Caco-2 (cell line): ENCODE measurements at regions not wholly inside any gene's neighbourhood (a gene's known extent, or its start where the extent isn't known, plus 50 kb on each side); places are given as distances from the start of the nearest gene placed in this dataset.

Experiments
- BruUV-seq: library from RNA; stranded (reverse); fragments of 400-500 nt; replicated peaks from 2 replicates; lab custom pipeline; 2021; lab: Mats Ljungman, UMichigan
- CTCF ChIA-PET: fragments of 300-600 bp; sonication (Branson Sonifier 250); formaldehyde crosslinking; loops from one replicate; lab custom pipeline; 2022; ENCODE audit warnings: antibody characterized with exemption; lab: Charles Lee
- POLR2A ChIA-PET: fragments of 300-600 bp; sonication (Branson Sonifier 250); formaldehyde crosslinking; loops from one replicate; lab custom pipeline; 2022; ENCODE audit warnings: antibody characterized with exemption; lab: Charles Lee
- DNase-seq, 2 experiments: peaks; one replicate each; pipeline versions ENCODE4 v3.0.0 to v3.0.0-alpha.2; 2020 to 2022
- H3K27me3 ChIP-seq: replicated peaks from 2 replicates; pipeline ENCODE4 v1.6.0; 2011; ENCODE audit warnings: low read length; ENCODE audit not compliant: control insufficient read depth, insufficient read depth
- H3K36me3 ChIP-seq: 2 replicates; pipeline ENCODE4 v1.5.1; 2011; ENCODE audit warnings: low read length; ENCODE audit not compliant: control insufficient read depth, insufficient read depth
- H3K4me1 ChIP-seq: fragments of 250-450 bp; sonication (Bioruptor Pico); 2 replicates; pipeline ENCODE4 v1.5.1; 2020; ENCODE audit warnings: mild to moderate bottlenecking
- H3K4me3 ChIP-seq: 2 replicates; pipeline ENCODE4 v1.5.1; 2011; ENCODE audit warnings: low read depth, mild to moderate bottlenecking, control low read depth, low read length
- H3K9me3 ChIP-seq: fragments of 250-450 bp; sonication (Bioruptor Pico); 2 replicates; pipeline ENCODE4 v1.5.1; 2020; ENCODE audit warnings: mild to moderate bottlenecking, moderate library complexity
- H3K27ac Mint-ChIP-seq: one replicate; pipeline ENCODE4 v1.8.0; 2022; ENCODE audit warnings: mixed read lengths; ENCODE audit not compliant: unreplicated experiment
- H3K27me3 Mint-ChIP-seq: one replicate; pipeline ENCODE4 v1.8.0; 2022; ENCODE audit warnings: mixed read lengths; ENCODE audit not compliant: insufficient read depth, unreplicated experiment
- H3K36me3 Mint-ChIP-seq: one replicate; pipeline ENCODE4 v1.8.0; 2022; ENCODE audit warnings: mild to moderate bottlenecking, mixed read lengths; ENCODE audit not compliant: insufficient read depth, unreplicated experiment
- H3K4me1 Mint-ChIP-seq: one replicate; pipeline ENCODE4 v1.8.0; 2022; ENCODE audit warnings: low read depth, mixed read lengths; ENCODE audit not compliant: unreplicated experiment
- H3K4me3 Mint-ChIP-seq: one replicate; pipeline ENCODE4 v1.8.0; 2022; ENCODE audit warnings: mild to moderate bottlenecking, moderate library complexity, mixed read lengths; ENCODE audit not compliant: unreplicated experiment
- H3K9me3 Mint-ChIP-seq: one replicate; pipeline ENCODE4 v1.8.0; 2022; ENCODE audit warnings: mixed read lengths; ENCODE audit not compliant: unreplicated experiment
- intact Hi-C: fragments of 100-400 bp; cut with micrococcal nuclease; formaldehyde crosslinking; loops from one replicate; pipeline ENCODE4 v1.10.0; 2022; ENCODE audit not compliant: unreplicated experiment
- TF ChIP-seq, protein P1 (sequence below), 2 experiments: fragments of 200-600 bp in 1 of 2; IDR thresholded peaks; 1 replicate in 1 of 2; 2 replicates in 1 of 2; pipeline versions ENCODE4 v1.5.1 to v1.8.0; 2011 to 2022; ENCODE audit warnings: antibody characterized with exemption in 1 of 2, control low read depth in 1 of 2, inconsistent platforms in 1 of 2, low read depth in 1 of 2, low read length in 1 of 2, mild to moderate bottlenecking in 1 of 2, moderate library complexity in 1 of 2; ENCODE audit not compliant: insufficient read depth in 1 of 2, severe bottlenecking in 1 of 2, unreplicated experiment in 1 of 2

DNA sequence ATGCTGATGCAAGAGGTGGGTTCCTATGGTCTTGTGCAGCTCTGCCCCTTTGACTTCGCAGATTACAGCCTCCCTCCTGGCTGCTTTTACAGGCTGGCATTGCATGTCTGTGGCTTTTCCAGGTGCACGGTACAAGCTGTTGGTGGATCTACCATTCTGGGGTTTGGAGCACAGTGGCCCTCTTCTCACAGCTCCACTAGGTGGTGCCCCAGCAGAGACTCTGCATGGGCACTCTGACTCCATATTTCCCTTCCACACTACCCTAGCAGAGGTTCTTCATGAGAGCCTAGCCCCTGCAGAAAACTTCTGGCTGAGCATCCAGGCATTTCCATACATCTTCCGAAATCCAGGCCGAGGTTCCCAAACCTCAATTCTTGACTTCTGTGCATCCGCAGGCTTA, 989.0 kb downstream of the PLA2G4A start:
- no peaks in the 10 kb centered on the region for H3K4me1 Mint-ChIP-seq
- Histone ChIP-seq H3K4me1 (no peaks in the 10 kb centered on the region), H3K4me3 (no peak overlapping the region), H3K9me3 (no peaks in the 10 kb centered on the region), H3K36me3 (no peaks in the 10 kb centered on the region), H3K27me3 (no peaks in the 10 kb centered on the region)
- TF ChIP-seq, protein P1, sequence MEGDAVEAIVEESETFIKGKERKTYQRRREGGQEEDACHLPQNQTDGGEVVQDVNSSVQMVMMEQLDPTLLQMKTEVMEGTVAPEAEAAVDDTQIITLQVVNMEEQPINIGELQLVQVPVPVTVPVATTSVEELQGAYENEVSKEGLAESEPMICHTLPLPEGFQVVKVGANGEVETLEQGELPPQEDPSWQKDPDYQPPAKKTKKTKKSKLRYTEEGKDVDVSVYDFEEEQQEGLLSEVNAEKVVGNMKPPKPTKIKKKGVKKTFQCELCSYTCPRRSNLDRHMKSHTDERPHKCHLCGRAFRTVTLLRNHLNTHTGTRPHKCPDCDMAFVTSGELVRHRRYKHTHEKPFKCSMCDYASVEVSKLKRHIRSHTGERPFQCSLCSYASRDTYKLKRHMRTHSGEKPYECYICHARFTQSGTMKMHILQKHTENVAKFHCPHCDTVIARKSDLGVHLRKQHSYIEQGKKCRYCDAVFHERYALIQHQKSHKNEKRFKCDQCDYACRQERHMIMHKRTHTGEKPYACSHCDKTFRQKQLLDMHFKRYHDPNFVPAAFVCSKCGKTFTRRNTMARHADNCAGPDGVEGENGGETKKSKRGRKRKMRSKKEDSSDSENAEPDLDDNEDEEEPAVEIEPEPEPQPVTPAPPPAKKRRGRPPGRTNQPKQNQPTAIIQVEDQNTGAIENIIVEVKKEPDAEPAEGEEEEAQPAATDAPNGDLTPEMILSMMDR (IDR thresholded peaks at IDR 0.05; ENCODE audit: insufficient read depth in 1 of 2, low read depth in 1 of 2, low read length in 1 of 2, severe bottlenecking in 1 of 2, unreplicated experiment in 1 of 2), result no peak
- H3K27ac Mint-ChIP-seq, result no peak overlapping the region
- no peaks in the 10 kb centered on the region for H3K36me3 Mint-ChIP-seq
- H3K4me3 Mint-ChIP-seq, result no peak overlapping the region
- no peaks in the 10 kb centered on the region for H3K9me3 Mint-ChIP-seq
- no TSS peak for BruUV-seq
- no peaks in the 10 kb centered on the region for H3K27me3 Mint-ChIP-seq
- POLR2A ChIA-PET, result no interaction called here
- DNase-seq, result peak in 1 of 2 experiments; percentile 5
- intact Hi-C loops, result no loop called here
- CTCF ChIA-PET, result no interaction called here

DNA sequence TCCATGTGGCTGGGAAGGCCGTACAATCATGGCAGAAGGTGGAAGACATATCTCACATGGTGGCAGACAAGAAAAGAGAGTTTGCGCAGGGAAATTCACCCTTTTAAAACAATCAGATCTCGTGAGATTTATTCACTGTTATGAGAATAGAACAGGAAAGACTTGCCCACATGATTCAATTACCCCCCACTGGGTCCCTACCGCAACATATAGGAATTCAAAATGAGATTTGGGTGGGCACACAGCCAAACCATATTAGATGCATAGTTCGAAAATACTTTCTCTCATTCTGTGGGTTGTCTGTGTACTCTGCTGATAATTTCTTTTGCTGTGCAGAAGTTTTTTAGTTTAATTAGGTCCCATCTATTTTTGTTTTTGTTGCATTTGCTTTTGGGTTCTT, 990.3 kb downstream of the PLA2G4A start:
- no peaks in the 10 kb centered on the region for H3K9me3 Mint-ChIP-seq
- TF ChIP-seq, protein P1 (IDR thresholded peaks at IDR 0.05; ENCODE audit: insufficient read depth in 1 of 2, low read depth in 1 of 2, low read length in 1 of 2, severe bottlenecking in 1 of 2, unreplicated experiment in 1 of 2), result no peak
- ChIA-PET CTCF (no interaction called here), POLR2A (no interaction called here)
- DNase-seq, result no peak
- Histone ChIP-seq H3K4me3 (no peak overlapping the region), H3K36me3 (no peaks in the 10 kb centered on the region), H3K9me3 (no peaks in the 10 kb centered on the region), H3K4me1 (no peaks in the 10 kb centered on the region), H3K27me3 (no peaks in the 10 kb centered on the region)
- H3K27me3 Mint-ChIP-seq, result no peaks in the 10 kb centered on the region
- no peak overlapping the region for H3K4me3 Mint-ChIP-seq
- H3K36me3 Mint-ChIP-seq, result no peaks in the 10 kb centered on the region
- no TSS peak for BruUV-seq
- H3K27ac Mint-ChIP-seq, result no peak overlapping the region
- no peaks in the 10 kb centered on the region for H3K4me1 Mint-ChIP-seq
- intact Hi-C loops, result no loop called here

DNA sequence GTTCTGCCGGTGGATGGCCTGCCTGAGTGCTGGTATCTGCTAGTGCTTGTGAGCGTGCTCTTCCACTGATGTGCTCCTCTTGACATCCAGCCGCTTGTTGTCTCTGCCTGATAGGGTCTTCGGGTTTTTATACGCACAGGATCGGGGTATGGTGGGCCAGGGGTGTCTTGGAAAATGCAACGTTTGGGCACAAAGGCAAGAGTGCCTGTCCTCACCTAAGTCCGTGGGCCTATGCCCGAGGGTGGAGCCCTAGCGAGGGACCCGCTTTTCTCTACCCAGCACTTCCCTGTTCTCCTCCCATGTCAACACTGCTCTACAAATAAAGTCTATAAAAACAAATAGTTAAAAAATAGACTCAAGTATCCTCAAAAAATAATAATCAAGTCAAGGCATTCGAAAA, 1007.8 kb downstream of the PLA2G4A start:
- POLR2A ChIA-PET, result no interaction called here
- Mint-ChIP-seq H3K27me3 (no peaks in the 10 kb centered on the region), H3K4me3 (no peak overlapping the region), H3K9me3 (no peaks in the 10 kb centered on the region), H3K4me1 (peaks cover 6% of the 10 kb centered on the region), H3K36me3 (no peaks in the 10 kb centered on the region), H3K27ac (no peak overlapping the region)
- no peak for DNase-seq
- H3K4me1 ChIP-seq, result peaks cover 10% of the 10 kb centered on the region; the same call in 1 of the 2 replicates
- H3K36me3 ChIP-seq, result no peaks in the 10 kb centered on the region
- BruUV-seq, result no TSS peak
- H3K9me3 ChIP-seq, result peaks cover 12% of the 10 kb centered on the region; the same call in 1 of the 2 replicates
- TF ChIP-seq, protein P1 (IDR thresholded peaks at IDR 0.05; ENCODE audit: insufficient read depth in 1 of 2, low read depth in 1 of 2, low read length in 1 of 2, severe bottlenecking in 1 of 2, unreplicated experiment in 1 of 2), result no peak
- no peak overlapping the region for H3K4me3 ChIP-seq
- intact Hi-C loops, result no loop called here
- CTCF ChIA-PET, result no interaction called here
- H3K27me3 ChIP-seq, result no peaks in the 10 kb centered on the region
